ENCODE measurements at regions not wholly inside any gene's neighbourhood (a gene's known extent, or its start where the extent isn't known, plus 50 kb on each side); places are given as distances from the start of the nearest gene placed in this dataset.

DNA sequence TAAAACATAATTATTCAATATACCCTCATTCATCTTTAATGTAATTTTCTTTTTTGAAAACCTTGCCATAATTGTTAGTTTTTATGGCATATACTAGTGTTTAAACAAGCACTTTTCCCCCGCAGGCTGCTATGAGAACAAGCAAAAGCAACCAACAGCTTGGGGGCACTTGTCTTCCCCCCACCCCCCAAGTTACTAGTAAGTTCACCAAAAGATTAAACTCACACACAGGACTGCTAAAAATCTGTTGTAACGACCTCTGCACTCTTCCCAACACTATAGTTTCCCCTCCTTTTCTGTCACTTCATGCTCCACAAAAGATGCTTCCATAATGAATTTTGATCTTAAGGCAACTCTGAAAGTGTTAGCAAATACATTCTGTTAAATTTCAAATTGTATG, 474.9 kb upstream of the SOX5 start:
- Histone ChIP-seq H3K9me3 (no peaks in the 10 kb centered on the region), H3K27ac (no peak overlapping the region), H3K4me2 (no peak overlapping the region), H3K4me3 (no peak overlapping the region), H3K4me1 (no peaks in the 10 kb centered on the region)
- FAIRE-seq (no peak), ATAC-seq (no peak), DNase-seq (ENCODE audit: low read depth in 1 of 2, low spot score in 1 of 2) (no peak)
- ChIA-PET POLR2A (no interaction called here), CTCF (no interaction called here)
- 8% methylated on average over 2 of the region's 2 CpGs for WGBS (ENCODE audit: missing lambda C conversion rate)
- TF ChIP-seq HDAC2 (IDR thresholded peaks at IDR 0.05) (no peak), KDM5A (IDR thresholded peaks at IDR 0.05) (no peak), TFCP2L1 (CRISPR knock-in tag; IDR thresholded peaks at IDR 0.05) (no peak), HEYL (CRISPR knock-in tag; IDR thresholded peaks at IDR 0.05) (no peak)
- TF ChIP-seq, protein P1, sequence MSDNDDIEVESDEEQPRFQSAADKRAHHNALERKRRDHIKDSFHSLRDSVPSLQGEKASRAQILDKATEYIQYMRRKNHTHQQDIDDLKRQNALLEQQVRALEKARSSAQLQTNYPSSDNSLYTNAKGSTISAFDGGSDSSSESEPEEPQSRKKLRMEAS (IDR thresholded peaks at IDR 0.05): no peak
- TF ChIP-seq, protein P2, sequence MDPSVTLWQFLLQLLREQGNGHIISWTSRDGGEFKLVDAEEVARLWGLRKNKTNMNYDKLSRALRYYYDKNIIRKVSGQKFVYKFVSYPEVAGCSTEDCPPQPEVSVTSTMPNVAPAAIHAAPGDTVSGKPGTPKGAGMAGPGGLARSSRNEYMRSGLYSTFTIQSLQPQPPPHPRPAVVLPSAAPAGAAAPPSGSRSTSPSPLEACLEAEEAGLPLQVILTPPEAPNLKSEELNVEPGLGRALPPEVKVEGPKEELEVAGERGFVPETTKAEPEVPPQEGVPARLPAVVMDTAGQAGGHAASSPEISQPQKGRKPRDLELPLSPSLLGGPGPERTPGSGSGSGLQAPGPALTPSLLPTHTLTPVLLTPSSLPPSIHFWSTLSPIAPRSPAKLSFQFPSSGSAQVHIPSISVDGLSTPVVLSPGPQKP (IDR thresholded peaks at IDR 0.05; ENCODE audit: low read depth, low read length): no peak

DNA sequence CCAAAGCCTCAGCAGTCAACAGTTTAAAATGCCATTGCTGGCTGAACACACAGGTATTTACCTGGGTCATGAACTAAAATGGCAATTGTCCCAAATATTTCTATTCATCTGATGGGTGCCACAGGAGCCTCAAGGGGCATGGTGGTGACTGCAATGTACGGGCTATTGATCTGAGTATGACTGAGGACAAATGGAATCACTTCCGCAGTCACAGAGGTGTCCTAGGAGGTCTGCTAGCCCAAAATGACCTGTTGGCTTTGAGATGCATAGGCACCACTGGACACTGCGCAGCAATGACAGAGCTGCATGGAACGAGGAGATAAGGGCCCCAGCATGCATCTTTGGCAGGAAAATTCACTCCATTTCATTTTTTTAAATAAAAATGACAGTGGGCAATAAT, 474.1 kb upstream of the SOX5 start:
- POLR2A ChIA-PET: no interaction called here
- no peaks in the 10 kb centered on the region for H3K4me1 ChIP-seq
- WGBS (ENCODE audit: missing lambda C conversion rate): 0% methylated on average over 4 of the region's 4 CpGs
- no peak overlapping the region for H3K27ac ChIP-seq
- no peak for ATAC-seq
- no peak overlapping the region for H3K4me2 ChIP-seq
- no peak overlapping the region for H3K4me3 ChIP-seq
- TF ChIP-seq NPAS2 (CRISPR knock-in tag; IDR thresholded peaks at IDR 0.05; ENCODE audit: borderline replicate concordance) (no peak), ZNF302 (CRISPR knock-in tag; IDR thresholded peaks at IDR 0.05) (no peak), ZFP36 (IDR thresholded peaks at IDR 0.05; ENCODE audit: borderline replicate concordance, partially characterized antibody) (no peak), GATA3 (IDR thresholded peaks at IDR 0.05; ENCODE audit: borderline replicate concordance) (no peak), HDAC2 (IDR thresholded peaks at IDR 0.05) (no peak), HOXB5 (CRISPR knock-in tag; IDR thresholded peaks at IDR 0.05) (no peak), EHMT2 (IDR thresholded peaks at IDR 0.05; ENCODE audit: low read depth) (no peak), HOXA7 (CRISPR knock-in tag; IDR thresholded peaks at IDR 0.05) (no peak), SMC3 (IDR thresholded peaks at IDR 0.05) (no peak), ESRRA (IDR thresholded peaks at IDR 0.05; ENCODE audit: borderline replicate concordance, low read length) (no peak), FOSL2 (IDR thresholded peaks at IDR 0.05) (no peak), FOSL2 (CRISPR knock-in tag; IDR thresholded peaks at IDR 0.05) (no peak), TP53 (CRISPR knock-in tag; IDR thresholded peaks at IDR 0.05) (no peak)
- TF ChIP-seq, protein P2 (IDR thresholded peaks at IDR 0.05; ENCODE audit: low read depth, low read length): no peak
- CTCF ChIA-PET: no interaction called here
- DNase-seq (ENCODE audit: low read depth in 1 of 2, low spot score in 1 of 2): no peak
- no peak for FAIRE-seq
- no peaks in the 10 kb centered on the region for H3K9me3 ChIP-seq

DNA sequence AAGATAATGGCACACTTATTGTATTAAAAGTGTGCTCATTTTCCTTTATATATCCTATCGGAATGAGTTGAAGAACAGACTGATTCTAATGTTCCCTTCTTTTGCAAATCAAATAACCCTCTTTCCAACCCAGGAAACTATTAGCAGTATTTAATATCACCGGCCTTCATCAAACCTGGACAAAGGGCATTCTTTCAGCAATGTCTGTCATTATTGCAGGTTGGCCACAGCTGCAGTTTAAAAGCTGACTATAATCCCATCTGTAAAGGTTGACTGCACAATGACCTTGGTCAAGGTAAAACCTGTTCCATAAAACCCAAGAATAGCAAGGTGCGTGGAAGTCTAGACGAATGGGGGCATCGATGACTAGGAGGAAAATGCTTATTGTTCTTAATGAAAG, 472.3 kb upstream of the SOX5 start:
- no peak overlapping the region for H3K27ac ChIP-seq
- H3K4me1 ChIP-seq: no peaks in the 10 kb centered on the region
- no peak overlapping the region for H3K4me3 ChIP-seq
- WGBS (ENCODE audit: missing lambda C conversion rate): 9% methylated on average over 5 of the region's 5 CpGs
- CTCF ChIA-PET: no interaction called here
- POLR2A ChIA-PET: no interaction called here
- H3K9me3 ChIP-seq: no peaks in the 10 kb centered on the region
- H3K4me2 ChIP-seq: no peak overlapping the region
- FAIRE-seq (no peak), DNase-seq (ENCODE audit: low read depth in 1 of 2, low spot score in 1 of 2) (no peak), ATAC-seq (no peak)
- TF ChIP-seq ZSCAN20 (CRISPR knock-in tag; IDR thresholded peaks at IDR 0.05) (no peak), HOXB13 (CRISPR knock-in tag; IDR thresholded peaks at IDR 0.05; ENCODE audit: low read depth) (no peak), KDM1A (IDR thresholded peaks at IDR 0.05; ENCODE audit: low read depth) (no peak), MAFK (IDR thresholded peaks at IDR 0.05; ENCODE audit: partially characterized antibody) (no peak), ZFP36 (IDR thresholded peaks at IDR 0.05; ENCODE audit: borderline replicate concordance, partially characterized antibody) (no peak), BHLHE40 (IDR thresholded peaks at IDR 0.05; ENCODE audit: low read depth, low read length) (no peak), NPAS2 (CRISPR knock-in tag; IDR thresholded peaks at IDR 0.05; ENCODE audit: borderline replicate concordance) (no peak), CHD4 (IDR thresholded peaks at IDR 0.05; ENCODE audit: borderline replicate concordance) (no peak), NR3C1 (IDR thresholded peaks at IDR 0.05) (no peak), RCOR1 (IDR thresholded peaks at IDR 0.05; ENCODE audit: low read depth, low read length) (no peak), HOXA7 (CRISPR knock-in tag; IDR thresholded peaks at IDR 0.05) (no peak), ZC3H11A (IDR thresholded peaks at IDR 0.05) (no peak), POLR2AphosphoS2 (conservative IDR thresholded peaks at IDR 0.05; ENCODE audit: low read length) (no peak)
- TF ChIP-seq, protein P3, sequence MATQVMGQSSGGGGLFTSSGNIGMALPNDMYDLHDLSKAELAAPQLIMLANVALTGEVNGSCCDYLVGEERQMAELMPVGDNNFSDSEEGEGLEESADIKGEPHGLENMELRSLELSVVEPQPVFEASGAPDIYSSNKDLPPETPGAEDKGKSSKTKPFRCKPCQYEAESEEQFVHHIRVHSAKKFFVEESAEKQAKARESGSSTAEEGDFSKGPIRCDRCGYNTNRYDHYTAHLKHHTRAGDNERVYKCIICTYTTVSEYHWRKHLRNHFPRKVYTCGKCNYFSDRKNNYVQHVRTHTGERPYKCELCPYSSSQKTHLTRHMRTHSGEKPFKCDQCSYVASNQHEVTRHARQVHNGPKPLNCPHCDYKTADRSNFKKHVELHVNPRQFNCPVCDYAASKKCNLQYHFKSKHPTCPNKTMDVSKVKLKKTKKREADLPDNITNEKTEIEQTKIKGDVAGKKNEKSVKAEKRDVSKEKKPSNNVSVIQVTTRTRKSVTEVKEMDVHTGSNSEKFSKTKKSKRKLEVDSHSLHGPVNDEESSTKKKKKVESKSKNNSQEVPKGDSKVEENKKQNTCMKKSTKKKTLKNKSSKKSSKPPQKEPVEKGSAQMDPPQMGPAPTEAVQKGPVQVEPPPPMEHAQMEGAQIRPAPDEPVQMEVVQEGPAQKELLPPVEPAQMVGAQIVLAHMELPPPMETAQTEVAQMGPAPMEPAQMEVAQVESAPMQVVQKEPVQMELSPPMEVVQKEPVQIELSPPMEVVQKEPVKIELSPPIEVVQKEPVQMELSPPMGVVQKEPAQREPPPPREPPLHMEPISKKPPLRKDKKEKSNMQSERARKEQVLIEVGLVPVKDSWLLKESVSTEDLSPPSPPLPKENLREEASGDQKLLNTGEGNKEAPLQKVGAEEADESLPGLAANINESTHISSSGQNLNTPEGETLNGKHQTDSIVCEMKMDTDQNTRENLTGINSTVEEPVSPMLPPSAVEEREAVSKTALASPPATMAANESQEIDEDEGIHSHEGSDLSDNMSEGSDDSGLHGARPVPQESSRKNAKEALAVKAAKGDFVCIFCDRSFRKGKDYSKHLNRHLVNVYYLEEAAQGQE (IDR thresholded peaks at IDR 0.05): no peak
- TF ChIP-seq, protein P4, sequence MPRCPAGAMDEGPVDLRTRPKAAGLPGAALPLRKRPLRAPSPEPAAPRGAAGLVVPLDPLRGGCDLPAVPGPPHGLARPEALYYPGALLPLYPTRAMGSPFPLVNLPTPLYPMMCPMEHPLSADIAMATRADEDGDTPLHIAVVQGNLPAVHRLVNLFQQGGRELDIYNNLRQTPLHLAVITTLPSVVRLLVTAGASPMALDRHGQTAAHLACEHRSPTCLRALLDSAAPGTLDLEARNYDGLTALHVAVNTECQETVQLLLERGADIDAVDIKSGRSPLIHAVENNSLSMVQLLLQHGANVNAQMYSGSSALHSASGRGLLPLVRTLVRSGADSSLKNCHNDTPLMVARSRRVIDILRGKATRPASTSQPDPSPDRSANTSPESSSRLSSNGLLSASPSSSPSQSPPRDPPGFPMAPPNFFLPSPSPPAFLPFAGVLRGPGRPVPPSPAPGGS (IDR thresholded peaks at IDR 0.05): no peak
- TF ChIP-seq, protein P1 (IDR thresholded peaks at IDR 0.05): no peak
